K562 (cell line): ENCODE measurements at regions not wholly inside any gene's neighbourhood (a gene's known extent, or its start where the extent isn't known, plus 50 kb on each side); places are given as distances from the start of the nearest gene placed in this dataset.
A peak's percentile ranks its signal among the peaks of the same experiment; 100 is the strongest.
"Not testable (repeated sequence)": the region's sequence is repeated elsewhere in the genome, so short reads cannot be mapped to it uniquely, and the experiment has no call there.

Experiments
- ATAC-seq: fragments of 200-7000 bp; cut with Tn5 transposase; 3 replicates; pipeline ENCODE4 v1.9.1; 2020; ENCODE audit warnings: moderate library complexity
- BruUV-seq: library from RNA; stranded (reverse); fragments of 400-500 nt; replicated peaks from 2 replicates; lab custom pipeline; 2021; lab: Mats Ljungman, UMichigan
- CTCF ChIA-PET: fragments of 300-600 bp; formaldehyde crosslinking; extraction: SDS; loops from one replicate; lab custom pipeline; 2021; ENCODE audit warnings: low intra/inter-chr PET ratio; lab: Yijun Ruan, JAX
- POLR2A ChIA-PET: fragments of 300-600, 350-650 bp; sonication (Branson Sonifier 250); formaldehyde crosslinking; extraction: SDS; loops from one replicate; lab custom pipeline; 2021; ENCODE audit warnings: antibody characterized with exemption, inconsistent platforms; lab: Yijun Ruan, JAX
- DNase-seq, 4 experiments: peaks; one replicate each; pipeline versions ENCODE4 v3.0.0 to v3.0.0-alpha.2; 2011 to 2018; ENCODE audit warnings: low spot score in 3 of 4, mixed read lengths in 3 of 4; ENCODE audit errors: extremely low read depth in 1 of 4
- FAIRE-seq: peaks from 2 replicates; lab custom pipeline; 2011; peaks lifted over from hg19 to GRCh38; lab: Jason Lieb, UNC
- H2AFZ ChIP-seq: 2 replicates; pipeline ENCODE4 v1.6.0; 2011; ENCODE audit warnings: low read depth, low read length, control low read depth, inconsistent platforms
- H3K27ac ChIP-seq: fragments of 200-600 bp; 3 replicates; pipeline ENCODE4 v1.8.0; 2011; ENCODE audit warnings: low read depth, mild to moderate bottlenecking, control low read depth, inconsistent platforms, low read length, moderate library complexity, mixed read lengths; ENCODE audit errors: extremely low read depth
- H3K27me3 ChIP-seq, 2 experiments: fragments of 300-600 bp in 1 of 2; 2 replicates in 1 of 2; 3 replicates in 1 of 2; pipeline versions ENCODE4 v1.6.0 to v1.8.0; 2011; ENCODE audit warnings: inconsistent platforms in 2 of 2, low read length in 2 of 2, mild to moderate bottlenecking in 1 of 2, mixed read lengths in 1 of 2, moderate library complexity in 1 of 2; ENCODE audit not compliant: control insufficient read depth in 2 of 2, insufficient read depth in 2 of 2
- H3K36me3 ChIP-seq: fragments of 300-600 bp; 3 replicates; pipeline ENCODE4 v1.8.0; 2011; ENCODE audit warnings: mild to moderate bottlenecking, low read length, inconsistent platforms; ENCODE audit not compliant: control insufficient read depth, insufficient read depth
- H3K4me1 ChIP-seq, 2 experiments: fragments of 200-600 bp in 1 of 2; replicated peaks in 1 of 2; 2 replicates in 1 of 2; 3 replicates in 1 of 2; pipeline versions ENCODE4 v1.5.1 to v1.8.0; 2011; ENCODE audit warnings: inconsistent platforms in 2 of 2, low read length in 2 of 2, mild to moderate bottlenecking in 1 of 2, mixed read lengths in 1 of 2, moderate library complexity in 1 of 2; ENCODE audit not compliant: control insufficient read depth in 2 of 2, insufficient read depth in 2 of 2
- H3K4me2 ChIP-seq: 2 replicates; pipeline ENCODE4 v1.6.1; 2011; ENCODE audit warnings: low read length, control low read depth, inconsistent platforms, mixed read lengths; ENCODE audit not compliant: insufficient read depth
- H3K4me3 ChIP-seq: fragments of 200-600 bp; sonication (generic), shearing (Covaris generic); 2 replicates; pipeline ENCODE4 v1.5.1; 2016; ENCODE audit warnings: control low read depth, inconsistent platforms
- H3K79me2 ChIP-seq: fragments of 200-600 bp; 3 replicates; pipeline ENCODE4 v1.8.0; 2011; ENCODE audit warnings: low read length, inconsistent platforms; ENCODE audit not compliant: control insufficient read depth, insufficient read depth
- H3K9ac ChIP-seq, 2 experiments: 2 replicates each; pipeline versions ENCODE4 v1.6.0 to v1.6.1; 2011; ENCODE audit warnings: low read depth in 2 of 2, low read length in 2 of 2, control low read depth in 1 of 2, inconsistent platforms in 1 of 2, mild to moderate bottlenecking in 1 of 2, mixed read lengths in 1 of 2; ENCODE audit not compliant: insufficient read depth in 1 of 2
- H3K9me1 ChIP-seq: one replicate; pipeline ENCODE4 v1.6.0; 2011; ENCODE audit warnings: inconsistent platforms, mild to moderate bottlenecking, low read length, moderate library complexity; ENCODE audit not compliant: control insufficient read depth, insufficient read depth
- H3K9me3 ChIP-seq: replicated peaks from 2 replicates; pipeline ENCODE4 v1.5.1; 2011; ENCODE audit warnings: low read depth, low read length, inconsistent platforms; ENCODE audit not compliant: control insufficient read depth, insufficient read depth
- H4K20me1 ChIP-seq: replicated peaks from 2 replicates; pipeline ENCODE4 v1.6.1; 2011; ENCODE audit warnings: low read length, inconsistent platforms, mixed read lengths; ENCODE audit not compliant: control insufficient read depth, insufficient read depth
- ATF1 ChIP-seq, 2 experiments: fragments of 450-650 bp in 1 of 2; IDR thresholded peaks; 2 replicates each; pipeline ENCODE4 v1.6.1; 2016; ENCODE audit warnings: missing compliant biosample characterization in 1 of 2, missing genetic modification characterization in 1 of 2
- POLR2H ChIP-seq: IDR thresholded peaks from 2 replicates; pipeline ENCODE4 v1.6.1; 2016; ENCODE audit warnings: missing genetic modification characterization, low read depth, mild to moderate bottlenecking, control low read depth, missing compliant biosample characterization, moderate library complexity
- ZNF445 ChIP-seq: fragments of 250-450 bp; sonication (Bioruptor Pico); IDR thresholded peaks from 2 replicates; pipeline ENCODE4 v1.4.0; 2020; ENCODE audit warnings: low read depth, mild to moderate bottlenecking, moderate library complexity
- WGBS: fragments of 100-300 bp; shearing (Covaris generic); methylation state at CpG from one replicate; pipeline ENCODE4 v1.1.6; 2016; ENCODE audit warnings: low coverage, mixed read lengths; ENCODE audit not compliant: insufficient coverage; ENCODE audit errors: missing lambda C conversion rate; 5-methylcytosine and 5-hydroxymethylcytosine counted together
- in situ Hi-C: fragments of 300-500 bp; cut with MboI; formaldehyde crosslinking; loops from 4 replicates; pipeline ENCODE4 v1.15.0; 2018; ENCODE audit warnings: inconsistent platforms, mixed read lengths
- intact Hi-C: fragments of 100-400 bp; cut with micrococcal nuclease; formaldehyde crosslinking; loops from 2 replicates; pipeline ENCODE4 v1.14.2; 2022

- H3K4me2 ChIP-seq, H3K4me1 ChIP-seq, H3K4me3 ChIP-seq, H3K9ac ChIP-seq, H2AFZ ChIP-seq, H3K9me1 ChIP-seq, FAIRE-seq, H3K27ac ChIP-seq, H4K20me1 ChIP-seq, H3K79me2 ChIP-seq, in situ Hi-C loops, H3K27me3 ChIP-seq, H3K9me3 ChIP-seq, intact Hi-C loops, ATAC-seq, BruUV-seq, DNase-seq, CTCF ChIA-PET, H3K36me3 ChIP-seq: not testable (repeated sequence)
- 2% methylated on average over 18 of the region's 18 CpGs for WGBS
- POLR2A ChIA-PET, result interaction anchor here (0.6 kb wide), 1 partner anchor 673 kb away, joined by 3 read pairs; no protein-coding TSS in a partner anchor
Measured at GRCh38 chr7:114077158-114077524, 158.3 kb upstream of the PPP1R3A start.

- H3K79me2 ChIP-seq; H3K4me2 ChIP-seq; H3K27me3 ChIP-seq; intact Hi-C loops; DNase-seq; H4K20me1 ChIP-seq; CTCF ChIA-PET; H2AFZ ChIP-seq; H3K9ac ChIP-seq; H3K9me3 ChIP-seq; BruUV-seq; H3K4me1 ChIP-seq; H3K36me3 ChIP-seq; in situ Hi-C loops; H3K4me3 ChIP-seq; H3K9me1 ChIP-seq; H3K27ac ChIP-seq; FAIRE-seq; ATAC-seq; TF ChIP-seq ATF1 (CRISPR knock-in tag; IDR thresholded peaks at IDR 0.05): not testable (repeated sequence)
- POLR2A ChIA-PET, result interaction anchor here (0.6 kb wide), 1 partner anchor 672 kb away, joined by 3 read pairs; no protein-coding TSS in a partner anchor
- under 1% methylated on average over 31 of the region's 38 CpGs for WGBS
- TF ChIP-seq ATF1 (tag; IDR thresholded peaks at IDR 0.05) (0 out of 2 replicates have a peak, but pooled peaks have one; percentile 16), ZNF445 (CRISPR knock-in tag) (peak; percentile 94), POLR2H (tag) (peak; percentile 4; the same call in 1 of the 2 replicates)
Measured at GRCh38 chr7:114076392-114077157, 157.8 kb upstream of the PPP1R3A start.
